ENCODE measurements at regions not wholly inside any gene's neighbourhood (a gene's known extent, or its start where the extent isn't known, plus 50 kb on each side); places are given as distances from the start of the nearest gene placed in this dataset.

- TF ChIP-seq CUX1 (IDR thresholded peaks at IDR 0.05; ENCODE audit: insufficient replicate concordance, low read depth, low read length): no peak
- no peak for TF ChIP-seq RUNX3 (IDR thresholded peaks at IDR 0.05; ENCODE audit: low read length)
- TF ChIP-seq POLR2AphosphoS5 (IDR thresholded peaks at IDR 0.05; ENCODE audit: low read length): no peak
- no peak for TF ChIP-seq SREBF1 (IDR thresholded peaks at IDR 0.05; ENCODE audit: low read length)
- TF ChIP-seq SMC3 (IDR thresholded peaks at IDR 0.05; ENCODE audit: borderline replicate concordance, low read length): no peak
- no peak for TF ChIP-seq IRF5 (IDR thresholded peaks at IDR 0.05; ENCODE audit: borderline replicate concordance)
- TF ChIP-seq CEBPB (IDR thresholded peaks at IDR 0.05; ENCODE audit: borderline replicate concordance in 1 of 2, low read depth in 2 of 2, low read length in 2 of 2): no peak
- TF ChIP-seq, protein P1, sequence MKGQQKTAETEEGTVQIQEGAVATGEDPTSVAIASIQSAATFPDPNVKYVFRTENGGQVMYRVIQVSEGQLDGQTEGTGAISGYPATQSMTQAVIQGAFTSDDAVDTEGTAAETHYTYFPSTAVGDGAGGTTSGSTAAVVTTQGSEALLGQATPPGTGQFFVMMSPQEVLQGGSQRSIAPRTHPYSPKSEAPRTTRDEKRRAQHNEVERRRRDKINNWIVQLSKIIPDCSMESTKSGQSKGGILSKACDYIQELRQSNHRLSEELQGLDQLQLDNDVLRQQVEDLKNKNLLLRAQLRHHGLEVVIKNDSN (IDR thresholded peaks at IDR 0.05; ENCODE audit: borderline replicate concordance, extremely low read length, insufficient read depth, low read depth, low read length): no peak
- TF ChIP-seq KAT2A (conservative IDR thresholded peaks at IDR 0.05; ENCODE audit: control insufficient read depth, low read depth, low read length): no peak
- TF ChIP-seq ZZZ3 (IDR thresholded peaks at IDR 0.05; ENCODE audit: control insufficient read depth, insufficient read length, low read depth): no peak
- no peak for TF ChIP-seq NFYA (IDR thresholded peaks at IDR 0.05; ENCODE audit: borderline replicate concordance, low read depth, low read length)
- no peak for TF ChIP-seq NRF1 (conservative IDR thresholded peaks at IDR 0.05; ENCODE audit: low read depth, low read length)
- SMC1A ChIA-PET (ENCODE audit: uncharacterized antibody, unreplicated experiment): no interaction called here
- no TSS peak for BruUV-seq (replicated peaks)
- RAD21 ChIA-PET (ENCODE audit: unreplicated experiment): no interaction called here
- H3K27me3 ChIP-seq (replicated peaks in 1 of 2; ENCODE audit: control insufficient read depth in 2 of 2, insufficient read depth in 2 of 2, low read length in 1 of 2): no peaks in the 10 kb centered on the region
- no peak overlapping the region for H3K4me3 ChIP-seq
- no peaks in the 10 kb centered on the region for H4K20me1 ChIP-seq (ENCODE audit: control insufficient read depth, insufficient read depth)
- DNase-seq (ENCODE audit: low read depth, low spot score) (no peak), FAIRE-seq (no peak), ATAC-seq (no peak)
- CTCF ChIA-PET: no interaction called here
- in situ Hi-C loops (cut with MboI): no loop called here
- no peaks in the 10 kb centered on the region for H3K9me3 ChIP-seq (replicated peaks; ENCODE audit: control insufficient read depth, insufficient read depth, low read length)
- POLR2A ChIA-PET: no interaction called here
- H3K79me2 ChIP-seq (ENCODE audit: control insufficient read depth, insufficient read depth, low read length): no peaks in the 10 kb centered on the region
- no peak overlapping the region for H2AFZ ChIP-seq (ENCODE audit: control insufficient read depth, low read depth, low read length)
- H3K4me2 ChIP-seq (ENCODE audit: control insufficient read depth, insufficient read depth): no peak overlapping the region
- no peak overlapping the region for H3K9ac ChIP-seq (ENCODE audit: control insufficient read depth, insufficient read depth, low read length)
- 59% methylated on average over 5 of the region's 5 CpGs for WGBS (ENCODE audit: insufficient coverage, insufficient replicate concordance, low lambda C conversion rate, missing lambda C conversion rate)
- H3K36me3 ChIP-seq (ENCODE audit: control insufficient read depth in 2 of 2, insufficient read depth in 2 of 2, low read length in 1 of 2): no peaks in the 10 kb centered on the region
- no peaks in the 10 kb centered on the region for H3K4me1 ChIP-seq (ENCODE audit: control insufficient read depth, insufficient read depth, low read length)
- intact Hi-C loops (cut with micrococcal nuclease; ENCODE audit: unreplicated experiment): no loop called here
- no peak overlapping the region for H3K27ac ChIP-seq (ENCODE audit: control insufficient read depth, insufficient read depth)
Observed at GRCh38 chr5:174559566-174560090, 164.8 kb upstream of the MSX2 start.

Data from GM12878 (cell line).